Stomach (tissue), 4 donors: ENCODE measurements at regions not wholly inside any gene's neighbourhood (a gene's known extent, or its start where the extent isn't known, plus 50 kb on each side); places are given as distances from the start of the nearest gene placed in this dataset.

Experiments used
- CTCF ChIP-seq, 7 experiments: fragments of 450-650 bp in 4 of 7; fragments of 200-600 bp in 3 of 7; sonication (generic) in 3 of 7; IDR thresholded peaks; one replicate each; pipeline ENCODE4 v1.5.1; 2016 to 2019; ENCODE audit warnings: antibody characterized with exemption in 7 of 7, control low read depth in 2 of 7, mild to moderate bottlenecking in 1 of 7
- POLR2A ChIP-seq, 4 donors: fragments of 450-650 bp; IDR thresholded peaks; one replicate each; pipeline ENCODE4 v1.6.1; 2016; ENCODE audit warnings: antibody characterized with exemption in 4 of 4, control low read depth in 2 of 4, mild to moderate bottlenecking in 1 of 4, moderate library complexity in 1 of 4
- POLR2AphosphoS5 ChIP-seq, 3 donors: sonication (generic); formaldehyde crosslinking; IDR thresholded peaks; one replicate each; pipeline ENCODE4 v1.6.1; 2016; ENCODE audit warnings: antibody characterized with exemption in 3 of 3

DNA sequence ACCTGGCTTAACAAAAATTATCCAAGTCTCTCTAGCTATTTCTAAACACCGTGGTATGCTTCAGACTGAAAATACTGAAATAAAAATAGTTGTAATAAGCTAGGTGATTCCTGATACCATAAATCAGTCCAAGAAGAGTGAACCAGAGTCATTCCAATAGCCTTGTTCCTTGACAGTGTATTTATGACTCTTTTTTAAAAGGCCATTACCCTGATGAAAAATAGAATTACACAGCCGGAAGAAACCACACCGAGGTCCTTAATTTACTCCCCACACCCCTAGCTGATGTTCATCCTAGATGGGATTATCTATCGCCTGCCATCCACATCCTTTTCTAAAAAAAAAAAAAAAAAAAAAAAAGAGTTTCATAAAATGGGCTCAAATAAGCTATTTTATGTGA, 457.6 kb upstream of the GRAMD2B start:
- TF ChIP-seq POLR2A (IDR thresholded peaks at IDR 0.05) = no peak
- TF ChIP-seq CTCF (IDR thresholded peaks at IDR 0.05) = no peak
- no peak for TF ChIP-seq POLR2AphosphoS5 (IDR thresholded peaks at IDR 0.05)
